ENCODE measurements at regions not wholly inside any gene's neighbourhood (a gene's known extent, or its start where the extent isn't known, plus 50 kb on each side); places are given as distances from the start of the nearest gene placed in this dataset.

- TF ChIP-seq CTCF (IDR thresholded peaks at IDR 0.05) (no peak), POLR2A (IDR thresholded peaks at IDR 0.05) (no peak), POLR2AphosphoS5 (IDR thresholded peaks at IDR 0.05; ENCODE audit: insufficient read depth in 1 of 2, low read depth in 1 of 2) (no peak)
Measured at GRCh38 chr13:90801621-90802020, 545.9 kb upstream of the MIR17HG start.

Data from vagina (tissue), 2 donors.